ENCODE measurements at regions not wholly inside any gene's neighbourhood (a gene's known extent, or its start where the extent isn't known, plus 50 kb on each side); places are given as distances from the start of the nearest gene placed in this dataset.

- H3K4me3 ChIP-seq = no peak overlapping the region
- no peaks in the 10 kb centered on the region; the same call in 2 of the 3 replicates for H3K9me3 ChIP-seq (replicated peaks; ENCODE audit: control insufficient read depth, insufficient read depth, low read length)
- H3K4me2 ChIP-seq (ENCODE audit: control insufficient read depth, insufficient read depth) = no peak overlapping the region
- no peak for ATAC-seq
- H3K27ac ChIP-seq (ENCODE audit: control insufficient read depth, insufficient read depth) = no peak overlapping the region
- intact Hi-C loops (cut with micrococcal nuclease; ENCODE audit: unreplicated experiment) = no loop called here
- no peaks in the 10 kb centered on the region for H3K36me3 ChIP-seq (ENCODE audit: control insufficient read depth in 2 of 2, insufficient read depth in 2 of 2, low read length in 1 of 2)
- in situ Hi-C loops (cut with MboI) = loop anchor here (25.0 kb wide), 1 partner anchor 650 kb away; no protein-coding TSS in a partner anchor
- no peaks in the 10 kb centered on the region for H3K79me2 ChIP-seq (ENCODE audit: control insufficient read depth, insufficient read depth, low read length)
- SMC1A ChIA-PET (ENCODE audit: uncharacterized antibody, unreplicated experiment) = interaction anchor here (1.2 to 1.4 kb wide), 2 partner anchors 14 to 16 kb away, joined by 3 to 4 read pairs; no protein-coding TSS in a partner anchor
- RAD21 ChIA-PET (ENCODE audit: unreplicated experiment) = no interaction called here
- H4K20me1 ChIP-seq (ENCODE audit: control insufficient read depth, insufficient read depth) = no peaks in the 10 kb centered on the region
- no peaks in the 10 kb centered on the region for H3K4me1 ChIP-seq (ENCODE audit: control insufficient read depth, insufficient read depth, low read length)
- WGBS (ENCODE audit: insufficient coverage, insufficient replicate concordance, low lambda C conversion rate, missing lambda C conversion rate) = 59% methylated on average over 5 of the region's 5 CpGs
- no TSS peak for BruUV-seq (replicated peaks)
- CTCF ChIA-PET = interaction anchor here (0.7 to 1.0 kb wide), 5 partner anchors 10 to 630 kb away, joined by 3 read pairs; no protein-coding TSS in a partner anchor
- no peak for FAIRE-seq
- H3K27me3 ChIP-seq (replicated peaks in 1 of 2; ENCODE audit: control insufficient read depth in 2 of 2, insufficient read depth in 2 of 2, low read length in 1 of 2) = no peaks in the 10 kb centered on the region
- no peak overlapping the region for H3K9ac ChIP-seq (ENCODE audit: control insufficient read depth, insufficient read depth, low read length)
- no peak overlapping the region for H2AFZ ChIP-seq (ENCODE audit: control insufficient read depth, low read depth, low read length)
- POLR2A ChIA-PET = no interaction called here
- TF ChIP-seq ZZZ3 (IDR thresholded peaks at IDR 0.05; ENCODE audit: control insufficient read depth, insufficient read length, low read depth) = no peak
- no peak for TF ChIP-seq PML (IDR thresholded peaks at IDR 0.05; ENCODE audit: low read length)
- TF ChIP-seq SMAD1 (IDR thresholded peaks at IDR 0.05; ENCODE audit: low read depth, partially characterized antibody) = no peak
- no peak for TF ChIP-seq REST (IDR thresholded peaks at IDR 0.05; ENCODE audit: low read depth, low read length)
- no peak for TF ChIP-seq MYC (IDR thresholded peaks at IDR 0.05; ENCODE audit: insufficient read depth, insufficient read length, insufficient replicate concordance, low read length, severe bottlenecking)
- no peak for TF ChIP-seq SPI1 (IDR thresholded peaks at IDR 0.05; ENCODE audit: borderline replicate concordance, insufficient read depth, low read depth, low read length)
- no peak for TF ChIP-seq CEBPB (IDR thresholded peaks at IDR 0.05; ENCODE audit: borderline replicate concordance in 1 of 2, low read depth in 2 of 2, low read length in 2 of 2)
- no peak for TF ChIP-seq SIN3A (IDR thresholded peaks at IDR 0.05; ENCODE audit: low read depth, low read length)
- no peak for TF ChIP-seq SMARCA5 (IDR thresholded peaks at IDR 0.05)
- no peak for TF ChIP-seq NR2F1 (conservative IDR thresholded peaks at IDR 0.05)
- no peak for TF ChIP-seq SMAD5 (IDR thresholded peaks at IDR 0.05; ENCODE audit: low read depth)
- no peak for TF ChIP-seq RAD51 (IDR thresholded peaks at IDR 0.05)
- no peak for TF ChIP-seq NFIC (IDR thresholded peaks at IDR 0.05; ENCODE audit: low read depth, low read length)
- TF ChIP-seq SIX5 (IDR thresholded peaks at IDR 0.05; ENCODE audit: low read depth, low read length, severe bottlenecking) = no peak
- TF ChIP-seq STAT1 (conservative IDR thresholded peaks at IDR 0.05) = no peak
- TF ChIP-seq MLLT1 (IDR thresholded peaks at IDR 0.05) = no peak
- DNase-seq (ENCODE audit: low read depth, low spot score) = no peak
These were observed 158.3 kb upstream of the HDAC9 start for GRCh38 chr7:18337048-18337809.
